RWPE2 (cell line): ENCODE measurements at regions not wholly inside any gene's neighbourhood (a gene's known extent, or its start where the extent isn't known, plus 50 kb on each side); places are given as distances from the start of the nearest gene placed in this dataset.

ENCODE experiments used
- ATAC-seq: fragments of 200-7000 bp; cut with Tn5 transposase; 3 replicates; pipeline ENCODE4 v1.9.1; 2021; ENCODE audit warnings: low read depth
- DNase-seq: peaks from one replicate; pipeline ENCODE4 v3.0.0-alpha.2; 2020; ENCODE audit warnings: low spot score
- H3K27ac ChIP-seq: fragments of 450-650 bp; 2 replicates; pipeline ENCODE4 v1.5.1; 2017; ENCODE audit warnings: mild to moderate bottlenecking; ENCODE audit not compliant: poor library complexity, severe bottlenecking
- H3K27me3 ChIP-seq: fragments of 250-450 bp; sonication (Bioruptor Pico); 2 replicates; pipeline ENCODE4 v1.5.1; 2021; ENCODE audit warnings: mild to moderate bottlenecking, moderate library complexity; ENCODE audit not compliant: insufficient read depth, poor library complexity, severe bottlenecking
- H3K36me3 ChIP-seq: fragments of 250-450 bp; sonication (Bioruptor Pico); 2 replicates; pipeline ENCODE4 v1.5.1; 2020; ENCODE audit warnings: low read depth, mild to moderate bottlenecking, moderate library complexity
- H3K4me1 ChIP-seq: fragments of 250-450 bp; sonication (Bioruptor Pico); 2 replicates; pipeline ENCODE4 v1.5.1; 2021; ENCODE audit warnings: mild to moderate bottlenecking, moderate library complexity; ENCODE audit not compliant: insufficient read depth, poor library complexity, severe bottlenecking
- H3K4me3 ChIP-seq: fragments of 250-450 bp; sonication (Bioruptor Pico); 2 replicates; pipeline ENCODE4 v1.5.1; 2021; ENCODE audit warnings: mild to moderate bottlenecking, moderate library complexity; ENCODE audit not compliant: severe bottlenecking
- H3K9me3 ChIP-seq: fragments of 250-450 bp; sonication (Bioruptor Pico); 2 replicates; pipeline ENCODE4 v1.5.1; 2021; ENCODE audit warnings: mild to moderate bottlenecking, moderate library complexity; ENCODE audit not compliant: severe bottlenecking
- CTCF ChIP-seq: fragments of 450-650 bp; IDR thresholded peaks from one replicate; pipeline ENCODE4 v1.5.1; 2017; ENCODE audit warnings: mild to moderate bottlenecking, moderate library complexity; ENCODE audit not compliant: poor library complexity, severe bottlenecking

GRCh38 chr1:118339400-118340124 lies 154.5 kb upstream of the SPAG17 start:
- H3K9me3 ChIP-seq, result no peaks in the 10 kb centered on the region
- no peak overlapping the region for H3K4me3 ChIP-seq
- ATAC-seq (peak; percentile 65), DNase-seq (no peak)
- H3K27ac ChIP-seq, result peak overlapping the region; percentile 41
- no peak for TF ChIP-seq CTCF
- peaks cover 11% of the 10 kb centered on the region for H3K4me1 ChIP-seq
- H3K27me3 ChIP-seq, result no peaks in the 10 kb centered on the region
- H3K36me3 ChIP-seq, result no peaks in the 10 kb centered on the region

GRCh38 chr1:118338936-118339335 lies 153.9 kb upstream of the SPAG17 start:
- TF ChIP-seq CTCF, result no peak
- DNase-seq, result no peak
- no peak overlapping the region for H3K4me3 ChIP-seq
- H3K36me3 ChIP-seq, result no peaks in the 10 kb centered on the region
- H3K9me3 ChIP-seq, result no peaks in the 10 kb centered on the region
- no peak for ATAC-seq
- peaks cover 11% of the 10 kb centered on the region for H3K4me1 ChIP-seq
- no peaks in the 10 kb centered on the region for H3K27me3 ChIP-seq
- peak overlapping the region; percentile 41 for H3K27ac ChIP-seq

GRCh38 chr1:118337346-118337745 lies 152.3 kb upstream of the SPAG17 start:
- peaks cover 11% of the 10 kb centered on the region for H3K4me1 ChIP-seq
- TF ChIP-seq CTCF, result no peak
- DNase-seq, result no peak
- H3K9me3 ChIP-seq, result no peaks in the 10 kb centered on the region
- H3K27ac ChIP-seq, result no peak overlapping the region
- H3K27me3 ChIP-seq, result no peaks in the 10 kb centered on the region
- H3K36me3 ChIP-seq, result no peaks in the 10 kb centered on the region
- ATAC-seq, result no peak
- H3K4me3 ChIP-seq, result no peak overlapping the region

- DNase-seq, result no peak
- Histone ChIP-seq H3K4me3 (no peak overlapping the region), H3K4me1 (peaks cover 11% of the 10 kb centered on the region), H3K36me3 (no peaks in the 10 kb centered on the region), H3K27me3 (no peaks in the 10 kb centered on the region), H3K9me3 (no peaks in the 10 kb centered on the region), H3K27ac (no peak overlapping the region)
- no peak for TF ChIP-seq CTCF
- peak; percentile 33; the same call in 1 of the 3 replicates for ATAC-seq
Observed at GRCh38 chr1:118335331-118335732, 150.3 kb upstream of the SPAG17 start.

- H3K9me3 ChIP-seq, result no peaks in the 10 kb centered on the region
- DNase-seq (no peak), ATAC-seq (no peak)
- no peak for TF ChIP-seq CTCF
- no peaks in the 10 kb centered on the region for H3K36me3 ChIP-seq
- H3K4me3 ChIP-seq, result no peak overlapping the region
- H3K27me3 ChIP-seq, result no peaks in the 10 kb centered on the region
- peaks cover 7% of the 10 kb centered on the region for H3K4me1 ChIP-seq
- H3K27ac ChIP-seq, result no peak overlapping the region
Observed at GRCh38 chr1:118334506-118334905, 149.5 kb upstream of the SPAG17 start.
